HG03108 (cell line): ENCODE measurements at regions not wholly inside any gene's neighbourhood (a gene's known extent, or its start where the extent isn't known, plus 50 kb on each side); places are given as distances from the start of the nearest gene placed in this dataset.

Source experiments
- ATAC-seq: cut with Tn5 transposase; IDR thresholded peaks from one replicate; pipeline ENCODE4 v1.9.1; 2021; ENCODE audit warnings: moderate library complexity; ENCODE audit not compliant: unreplicated experiment

GRCh38 chr1:25061261-25061995 is 131.4 kb upstream of the RUNX3 start:
- no peak for ATAC-seq

DNA sequence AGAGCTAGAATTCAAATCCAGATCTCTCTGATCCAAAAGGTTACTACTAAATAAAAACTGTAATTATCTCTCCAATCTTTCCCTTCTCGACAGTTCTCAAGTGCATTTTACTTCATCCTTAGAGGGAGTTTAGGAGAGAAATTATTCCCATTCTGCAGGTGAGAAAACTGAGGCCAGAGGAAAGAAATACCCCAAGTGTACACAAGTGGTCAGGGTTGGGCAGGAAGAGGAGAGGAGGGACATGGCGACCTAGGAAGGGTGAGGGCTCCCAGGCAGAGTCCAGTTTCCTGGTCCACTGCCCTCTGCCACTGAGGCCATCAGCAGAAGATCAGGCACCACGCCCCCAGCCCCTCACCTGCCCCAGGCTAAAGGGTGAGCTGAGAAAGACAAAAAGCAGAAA is 127.1 kb upstream of the RUNX3 start:
- no peak for ATAC-seq

- no peak for ATAC-seq
These were observed 126.5 kb upstream of the RUNX3 start for GRCh38 chr1:25056536-25056935.

DNA sequence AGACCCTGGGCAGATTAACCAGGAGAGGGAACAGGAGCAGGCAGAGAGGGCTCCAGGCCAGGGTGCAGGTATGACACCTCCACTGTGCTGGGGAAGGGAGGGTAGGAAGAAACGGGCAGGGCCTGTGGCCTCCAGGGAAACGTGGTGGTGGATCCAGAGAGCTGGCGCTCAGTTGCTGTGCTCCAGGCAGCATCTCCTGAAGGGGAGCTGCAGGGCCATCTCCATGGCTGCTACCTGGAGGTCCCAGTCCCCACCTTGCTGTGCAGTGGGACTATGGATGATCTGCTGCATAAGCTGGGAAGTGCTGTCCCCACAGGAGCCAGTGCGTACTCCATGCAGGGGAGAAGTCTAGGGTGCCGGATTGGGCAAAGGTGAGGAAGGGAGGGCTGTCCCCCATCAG is 125.9 kb upstream of the RUNX3 start:
- no peak for ATAC-seq

- ATAC-seq = no peak
These were observed 125.3 kb upstream of the RUNX3 start for GRCh38 chr1:25055324-25055780.

- ATAC-seq = no peak
These were observed 124.6 kb upstream of the RUNX3 start for GRCh38 chr1:25054526-25055323.

GRCh38 chr1:25053576-25054250 is 123.6 kb upstream of the RUNX3 start:
- ATAC-seq = no peak

DNA sequence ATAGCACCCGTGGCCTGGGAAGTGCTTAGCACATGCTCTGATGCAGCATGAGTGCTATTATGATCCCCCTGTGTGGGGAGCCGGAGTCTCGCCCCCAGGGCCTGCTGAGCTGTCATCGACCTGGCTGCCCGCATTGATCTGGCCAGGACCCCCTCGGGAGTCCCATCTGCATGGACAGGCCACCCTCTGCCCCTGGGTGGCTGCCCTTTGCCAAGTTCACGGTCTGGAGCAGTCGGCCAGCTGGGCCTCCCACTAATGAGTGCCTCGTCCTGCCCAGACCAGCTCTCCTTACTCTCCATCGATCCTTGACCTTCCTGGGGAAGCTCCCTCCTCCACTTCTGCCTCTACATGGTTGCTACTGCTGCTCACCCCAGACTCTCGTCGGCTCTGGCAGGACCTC is 121.8 kb upstream of the RUNX3 start:
- ATAC-seq = no peak

- ATAC-seq = no peak
These were observed 121.4 kb upstream of the RUNX3 start for GRCh38 chr1:25051504-25051903.

- ATAC-seq = no peak
These were observed 120.1 kb upstream of the RUNX3 start for GRCh38 chr1:25050165-25050564.

GRCh38 chr1:25049190-25049589 is 119.1 kb upstream of the RUNX3 start:
- no peak for ATAC-seq

DNA sequence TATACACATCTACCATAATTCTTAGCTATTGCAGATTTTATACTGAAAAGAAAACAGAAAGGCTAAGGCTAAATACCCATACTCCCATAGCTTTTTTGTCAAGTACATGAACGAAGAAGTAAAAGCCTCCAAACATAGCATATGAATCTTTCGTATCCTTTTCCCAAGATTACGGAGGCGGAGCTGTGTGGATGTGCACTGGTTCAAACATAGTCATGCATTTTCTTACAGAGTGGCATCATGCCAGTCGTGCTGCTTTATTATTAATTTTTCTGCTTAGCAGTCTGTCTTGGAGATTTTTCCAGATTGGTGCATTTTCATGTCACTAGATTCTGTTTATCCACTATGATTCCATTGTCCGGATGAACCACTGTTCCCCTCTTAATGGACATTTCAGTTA is 118.7 kb upstream of the RUNX3 start:
- no peak for ATAC-seq

- ATAC-seq = no peak
These were observed 117.6 kb upstream of the RUNX3 start for GRCh38 chr1:25047506-25048240.

DNA sequence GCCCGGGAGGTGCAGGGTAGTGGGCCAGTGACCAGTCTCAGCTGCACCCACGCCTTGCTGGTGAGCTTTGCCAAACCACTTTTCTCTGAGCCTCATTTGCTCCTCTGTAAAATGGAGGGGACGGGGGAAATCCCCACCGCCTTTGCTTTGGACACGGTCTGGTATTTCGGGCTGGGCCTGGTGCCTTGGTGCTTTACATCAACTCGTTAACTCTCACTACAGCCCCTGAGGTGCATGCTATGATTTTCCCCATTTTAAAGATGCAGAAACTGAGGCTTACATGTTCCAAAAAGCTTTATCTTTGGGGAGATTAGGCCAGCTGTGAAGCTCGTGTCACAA is 116.1 kb upstream of the RUNX3 start:
- ATAC-seq = no peak

DNA sequence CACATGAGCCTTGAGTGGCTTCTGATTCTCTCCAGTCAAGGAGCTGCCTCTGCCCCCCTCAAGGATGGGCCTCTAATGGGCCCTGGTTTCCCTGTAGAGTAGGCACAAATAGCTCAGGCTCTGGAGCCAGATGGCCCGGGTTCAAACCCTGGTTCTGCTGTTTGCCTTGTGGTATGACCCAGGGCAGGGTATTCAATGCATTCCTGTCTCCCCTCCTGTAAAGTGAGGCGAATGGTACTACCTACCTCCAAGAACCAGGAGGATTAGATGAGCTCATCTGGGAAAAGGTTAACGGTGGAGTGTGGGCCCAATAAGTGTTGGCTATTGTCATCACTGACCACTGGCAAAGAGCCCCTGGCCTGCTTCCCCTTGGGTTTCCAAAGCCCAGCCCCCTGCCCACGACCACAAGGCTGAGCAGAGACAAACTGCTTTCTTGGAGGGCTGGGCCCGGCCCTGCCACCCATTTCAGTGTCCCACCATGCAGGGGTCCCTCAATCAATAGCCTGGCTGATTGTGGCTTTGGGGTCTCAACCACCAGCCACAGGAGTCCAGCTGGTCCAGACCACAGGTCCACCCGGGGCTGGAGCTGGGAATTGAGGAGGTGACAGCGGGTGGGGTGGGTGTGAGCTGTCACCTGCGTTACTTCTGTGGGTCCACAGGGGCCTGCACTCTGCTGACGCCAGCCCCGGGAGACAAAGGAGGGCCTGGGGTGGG is 115.6 kb upstream of the RUNX3 start:
- ATAC-seq = no peak

- no peak for ATAC-seq
These were observed 113.1 kb upstream of the RUNX3 start for GRCh38 chr1:25043228-25043580.

- ATAC-seq = no peak
These were observed 112.5 kb upstream of the RUNX3 start for GRCh38 chr1:25042331-25043227.

DNA sequence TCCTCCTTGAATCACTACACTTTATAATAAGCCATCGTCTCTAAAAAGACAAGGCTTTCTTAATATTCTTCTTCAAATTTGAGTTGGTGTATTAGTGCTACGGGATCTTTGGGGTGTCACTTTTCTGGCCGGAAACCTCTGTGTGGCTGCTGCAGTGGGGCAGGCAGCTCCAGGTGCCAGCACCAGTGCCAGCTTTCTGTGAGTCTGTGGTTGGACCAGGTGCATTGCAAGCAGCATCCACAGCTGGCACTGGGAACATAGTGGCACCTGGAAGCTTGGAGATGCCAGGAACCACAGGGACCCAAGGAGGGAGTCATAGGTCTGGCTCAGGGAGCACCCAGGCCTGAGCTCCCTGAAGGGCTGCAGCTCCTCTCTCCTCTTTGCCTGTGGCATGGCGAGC is 111.8 kb upstream of the RUNX3 start:
- ATAC-seq = no peak

- ATAC-seq = no peak
These were observed 110.1 kb upstream of the RUNX3 start for GRCh38 chr1:25040122-25040685.
